CD4-positive, CD25-positive, alpha-beta regulatory T cell (primary cell): ENCODE measurements at regions not wholly inside any gene's neighbourhood (a gene's known extent, or its start where the extent isn't known, plus 50 kb on each side); places are given as distances from the start of the nearest gene placed in this dataset.

Source experiments
- ATAC-seq, 2 donors: fragments of 150-1000 bp; cut with Tn5 transposase; one replicate each; pipeline ENCODE4 v1.10.0; 2021; ENCODE audit warnings: low read depth in 2 of 2, moderate number of reproducible peaks in 2 of 2, moderate library complexity in 1 of 2
- DNase-seq, 3 donors: peaks; one replicate each; pipeline versions ENCODE4 v3.0.0 to v3.0.0-alpha.2; 2012 to 2022; ENCODE audit warnings: mixed read lengths in 1 of 3
- H3K27ac ChIP-seq: one replicate; pipeline ENCODE4 v1.7.0; 2013; ENCODE audit warnings: mild to moderate bottlenecking, low read length; ENCODE audit not compliant: insufficient read depth, poor library complexity, severe bottlenecking
- H3K27me3 ChIP-seq: one replicate; pipeline ENCODE4 v1.7.0; 2013; ENCODE audit warnings: low read length; ENCODE audit not compliant: control insufficient read depth, insufficient read depth
- H3K36me3 ChIP-seq: one replicate; pipeline ENCODE4 v1.7.0; 2013; ENCODE audit warnings: mild to moderate bottlenecking, low read length, moderate library complexity; ENCODE audit not compliant: control insufficient read depth, insufficient read depth
- H3K4me1 ChIP-seq: 2 replicates; pipeline ENCODE4 v1.7.0; 2013; ENCODE audit warnings: mild to moderate bottlenecking, low read length; ENCODE audit not compliant: insufficient read depth, control insufficient read depth, poor library complexity, severe bottlenecking
- H3K4me3 ChIP-seq: one replicate; pipeline ENCODE4 v1.7.0; 2013; ENCODE audit warnings: low read depth, mild to moderate bottlenecking, low read length, moderate library complexity
- H3K9me3 ChIP-seq, 2 experiments: 1 replicate in 1 of 2; 2 replicates in 1 of 2; pipeline ENCODE4 v1.7.0; 2013; ENCODE audit warnings: low read length in 2 of 2, mild to moderate bottlenecking in 1 of 2, moderate library complexity in 1 of 2; ENCODE audit not compliant: control insufficient read depth in 2 of 2
- H3K27ac Mint-ChIP-seq, 3 donors: one replicate each; pipeline ENCODE4 v1.8.0; 2020 to 2022; ENCODE audit warnings: mild to moderate bottlenecking in 3 of 3, mixed read lengths in 3 of 3, moderate library complexity in 2 of 3
- H3K27me3 Mint-ChIP-seq: one replicate; pipeline ENCODE4 v1.8.0; 2022; ENCODE audit warnings: mild to moderate bottlenecking, mixed read lengths
- H3K36me3 Mint-ChIP-seq: one replicate; pipeline ENCODE4 v1.8.0; 2020; ENCODE audit warnings: mixed read lengths
- H3K4me1 Mint-ChIP-seq, 4 donors: one replicate each; pipeline ENCODE4 v1.8.0; 2020 to 2022; ENCODE audit warnings: mixed read lengths in 4 of 4, mild to moderate bottlenecking in 1 of 4
- H3K4me3 Mint-ChIP-seq, 4 donors: one replicate each; pipeline ENCODE4 v1.8.0; 2020 to 2022; ENCODE audit warnings: mild to moderate bottlenecking in 4 of 4, mixed read lengths in 4 of 4, moderate library complexity in 3 of 4
- H3K9me3 Mint-ChIP-seq, 7 donors: one replicate each; pipeline ENCODE4 v1.8.0; 2020 to 2022; ENCODE audit warnings: mixed read lengths in 7 of 7, mild to moderate bottlenecking in 3 of 7, moderate library complexity in 2 of 7

GRCh38 chr5:2670940-2671339 lies 80.5 kb downstream of the IRX2 start:
- ATAC-seq (no peak), DNase-seq (no peak)
- no peak overlapping the region for H3K27ac Mint-ChIP-seq
- no peak overlapping the region for H3K4me3 Mint-ChIP-seq
- no peaks in the 10 kb centered on the region for H3K27me3 ChIP-seq
- H3K9me3 Mint-ChIP-seq = peaks cover 0 to 7% (median 0%) of the 10 kb centered on the region in 7 donors
- no peaks in the 10 kb centered on the region for H3K36me3 ChIP-seq
- no peaks in the 10 kb centered on the region for H3K9me3 ChIP-seq
- no peak overlapping the region for H3K27ac ChIP-seq
- no peaks in the 10 kb centered on the region for H3K27me3 Mint-ChIP-seq
- no peaks in the 10 kb centered on the region for H3K4me1 Mint-ChIP-seq
- H3K4me1 ChIP-seq = no peaks in the 10 kb centered on the region
- no peaks in the 10 kb centered on the region for H3K36me3 Mint-ChIP-seq
- H3K4me3 ChIP-seq = no peak overlapping the region

DNA sequence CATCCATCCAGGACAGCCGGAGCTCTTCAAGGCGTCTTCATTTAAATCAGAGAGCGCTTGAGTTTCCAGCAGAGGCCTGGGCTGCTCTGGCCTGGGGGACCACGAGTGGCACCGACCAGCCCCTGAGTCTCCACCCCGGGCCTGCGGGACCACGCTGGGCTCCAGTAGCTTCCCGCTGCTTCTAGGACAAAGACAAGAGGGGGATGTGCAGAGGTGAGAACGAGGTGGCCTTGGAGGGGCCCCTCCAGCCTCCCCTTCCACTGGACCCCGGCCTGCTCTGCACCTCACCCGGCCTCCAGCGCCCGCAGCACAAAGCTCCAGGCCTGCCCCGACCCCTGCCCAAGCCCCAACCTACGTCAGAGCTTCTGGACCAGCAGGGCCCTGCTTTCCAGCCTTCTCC lies 81.6 kb downstream of the IRX2 start:
- Histone ChIP-seq H3K4me1 (no peaks in the 10 kb centered on the region), H3K27me3 (no peaks in the 10 kb centered on the region), H3K4me3 (no peak overlapping the region)

GRCh38 chr5:2669259-2669658 lies 82.2 kb downstream of the IRX2 start:
- no peaks in the 10 kb centered on the region for H3K4me1 Mint-ChIP-seq
- H3K9me3 Mint-ChIP-seq = peaks cover 0 to 6% (median 0%) of the 10 kb centered on the region in 7 donors
- no peak overlapping the region for H3K4me3 Mint-ChIP-seq

More for the DNA sequence above, 81.6 kb downstream of the IRX2 start:
- no peaks in the 10 kb centered on the region for H3K36me3 ChIP-seq
- Mint-ChIP-seq H3K36me3 (no peaks in the 10 kb centered on the region), H3K27me3 (no peaks in the 10 kb centered on the region), H3K27ac (no peak overlapping the region), H3K4me1 (no peaks in the 10 kb centered on the region), H3K4me3 (no peak overlapping the region), H3K9me3 (peaks cover 0 to 7% (median 0%) of the 10 kb centered on the region in 7 donors)
- H3K9me3 ChIP-seq = no peaks in the 10 kb centered on the region
- no peak overlapping the region for H3K27ac ChIP-seq
- no peak for DNase-seq
- ATAC-seq = no peak

DNA sequence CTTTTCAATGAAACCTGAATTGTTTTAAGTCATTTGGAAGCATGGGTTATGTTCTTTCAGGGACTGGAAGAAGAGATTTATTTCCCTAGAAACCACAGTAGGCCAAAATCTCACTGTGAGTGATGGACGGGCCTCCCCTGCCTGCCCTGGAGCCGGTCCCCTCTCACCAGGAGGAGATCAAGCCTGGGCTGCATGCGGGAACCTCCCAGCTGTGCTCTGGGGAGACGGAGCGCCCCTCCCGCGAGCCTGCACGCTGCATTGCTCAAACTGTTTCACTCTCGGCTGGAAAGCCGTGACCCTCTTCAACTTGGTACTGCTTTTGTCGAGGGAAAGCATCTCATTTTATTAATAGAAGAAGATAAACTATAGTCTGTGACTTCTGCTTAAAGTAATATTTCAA lies 85.4 kb downstream of the IRX2 start:
- Histone ChIP-seq H3K27me3 (no peaks in the 10 kb centered on the region), H3K27ac (no peak overlapping the region), H3K9me3 (no peaks in the 10 kb centered on the region), H3K36me3 (no peaks in the 10 kb centered on the region), H3K4me3 (no peak overlapping the region), H3K4me1 (no peaks in the 10 kb centered on the region)
- Mint-ChIP-seq H3K36me3 (no peaks in the 10 kb centered on the region), H3K4me3 (no peak overlapping the region), H3K27ac (no peak overlapping the region), H3K9me3 (peaks cover 0 to 4% (median 0%) of the 10 kb centered on the region in 7 donors), H3K4me1 (no peaks in the 10 kb centered on the region), H3K27me3 (no peaks in the 10 kb centered on the region)
- DNase-seq (no peak), ATAC-seq (no peak)

More at GRCh38 chr5:2669259-2669658, 82.2 kb downstream of the IRX2 start:
- Histone ChIP-seq H3K9me3 (no peaks in the 10 kb centered on the region), H3K27ac (no peak overlapping the region), H3K36me3 (no peaks in the 10 kb centered on the region), H3K4me3 (no peak overlapping the region), H3K4me1 (no peaks in the 10 kb centered on the region), H3K27me3 (no peaks in the 10 kb centered on the region)
- DNase-seq (no peak), ATAC-seq (no peak)
- H3K27me3 Mint-ChIP-seq = no peaks in the 10 kb centered on the region
- H3K27ac Mint-ChIP-seq = no peak overlapping the region
- H3K36me3 Mint-ChIP-seq = no peaks in the 10 kb centered on the region

GRCh38 chr5:2663489-2663888 lies 88.0 kb downstream of the IRX2 start:
- Histone ChIP-seq H3K9me3 (no peaks in the 10 kb centered on the region), H3K27me3 (no peaks in the 10 kb centered on the region), H3K4me3 (no peak overlapping the region), H3K27ac (no peak overlapping the region), H3K36me3 (no peaks in the 10 kb centered on the region), H3K4me1 (no peaks in the 10 kb centered on the region)
- no peaks in the 10 kb centered on the region for H3K27me3 Mint-ChIP-seq
- no peak overlapping the region for H3K4me3 Mint-ChIP-seq
- H3K4me1 Mint-ChIP-seq = no peaks in the 10 kb centered on the region
- ATAC-seq (no peak), DNase-seq (no peak)
- H3K27ac Mint-ChIP-seq = no peak overlapping the region
- H3K36me3 Mint-ChIP-seq = no peaks in the 10 kb centered on the region
- peaks cover 0 to 4% (median 0%) of the 10 kb centered on the region in 7 donors for H3K9me3 Mint-ChIP-seq

DNA sequence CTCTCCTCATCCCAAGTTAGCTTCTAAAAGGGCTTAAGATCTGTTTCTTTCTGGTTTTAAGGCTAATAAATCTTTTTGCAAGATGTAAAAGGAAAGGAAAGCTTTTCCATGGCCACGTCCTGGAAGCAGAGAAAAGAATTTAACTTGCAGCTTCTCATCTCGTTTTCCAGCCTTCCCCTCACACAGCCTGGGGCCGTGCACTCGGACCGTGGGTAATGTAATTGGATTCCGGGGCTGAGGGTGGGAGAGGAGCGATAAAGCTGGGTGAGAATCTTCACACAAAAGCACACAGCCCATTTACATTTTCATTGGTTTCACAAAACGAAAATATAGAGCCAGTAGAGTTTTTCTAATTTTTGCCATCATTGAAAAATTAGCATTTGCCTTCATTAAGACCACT lies 91.2 kb downstream of the IRX2 start:
- Mint-ChIP-seq H3K27ac (no peak overlapping the region), H3K4me1 (no peaks in the 10 kb centered on the region), H3K36me3 (no peaks in the 10 kb centered on the region), H3K9me3 (peaks cover 0 to 2% (median 0%) of the 10 kb centered on the region in 7 donors), H3K4me3 (no peak overlapping the region), H3K27me3 (no peaks in the 10 kb centered on the region)
- H3K9me3 ChIP-seq = no peaks in the 10 kb centered on the region
- H3K36me3 ChIP-seq = no peaks in the 10 kb centered on the region
- no peak overlapping the region for H3K4me3 ChIP-seq
- H3K4me1 ChIP-seq = no peaks in the 10 kb centered on the region
- DNase-seq (no peak), ATAC-seq (no peak)
- H3K27ac ChIP-seq = no peak overlapping the region
- no peaks in the 10 kb centered on the region for H3K27me3 ChIP-seq

GRCh38 chr5:2658881-2659470 lies 92.5 kb downstream of the IRX2 start:
- Mint-ChIP-seq H3K27me3 (no peaks in the 10 kb centered on the region), H3K4me3 (no peak overlapping the region), H3K4me1 (no peaks in the 10 kb centered on the region), H3K27ac (no peak overlapping the region), H3K9me3 (peaks cover 0 to 2% (median 0%) of the 10 kb centered on the region in 7 donors), H3K36me3 (no peaks in the 10 kb centered on the region)
- Histone ChIP-seq H3K27ac (no peak overlapping the region), H3K4me1 (no peaks in the 10 kb centered on the region), H3K36me3 (no peaks in the 10 kb centered on the region), H3K27me3 (no peaks in the 10 kb centered on the region), H3K9me3 (no peaks in the 10 kb centered on the region), H3K4me3 (no peak overlapping the region)
- ATAC-seq (no peak), DNase-seq (no peak)

DNA sequence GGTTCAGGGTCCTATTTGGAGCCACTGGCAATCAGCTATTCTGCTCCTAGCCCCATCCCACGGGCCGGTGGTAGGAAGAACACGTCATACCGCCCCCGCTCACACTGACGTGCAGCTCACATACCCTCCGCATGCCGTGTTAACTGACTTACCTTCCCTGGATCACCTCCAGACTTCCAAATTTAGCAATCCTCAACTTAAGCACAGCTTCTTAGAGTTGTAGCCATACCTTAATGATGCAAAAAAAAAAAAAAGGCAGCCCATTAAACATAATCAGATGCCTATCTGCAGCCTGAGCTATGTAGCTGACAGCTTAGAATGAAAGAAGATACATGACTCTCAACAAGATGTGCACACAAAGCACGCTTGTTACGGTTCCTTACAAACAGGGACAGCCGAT lies 93.0 kb downstream of the IRX2 start:
- Histone ChIP-seq H3K9me3 (no peaks in the 10 kb centered on the region), H3K36me3 (no peaks in the 10 kb centered on the region), H3K4me3 (no peak overlapping the region), H3K27me3 (no peaks in the 10 kb centered on the region), H3K27ac (no peak overlapping the region), H3K4me1 (no peaks in the 10 kb centered on the region)
- no peak overlapping the region for H3K4me3 Mint-ChIP-seq
- H3K4me1 Mint-ChIP-seq = no peaks in the 10 kb centered on the region
- no peaks in the 10 kb centered on the region for H3K36me3 Mint-ChIP-seq
- ATAC-seq = no peak
- DNase-seq = no peak
- no peaks in the 10 kb centered on the region for H3K27me3 Mint-ChIP-seq
- H3K27ac Mint-ChIP-seq = no peak overlapping the region
- H3K9me3 Mint-ChIP-seq = peaks cover 0 to 2% (median 0%) of the 10 kb centered on the region in 7 donors
